ENCODE measurements at regions not wholly inside any gene's neighbourhood (a gene's known extent, or its start where the extent isn't known, plus 50 kb on each side); places are given as distances from the start of the nearest gene placed in this dataset.

DNA sequence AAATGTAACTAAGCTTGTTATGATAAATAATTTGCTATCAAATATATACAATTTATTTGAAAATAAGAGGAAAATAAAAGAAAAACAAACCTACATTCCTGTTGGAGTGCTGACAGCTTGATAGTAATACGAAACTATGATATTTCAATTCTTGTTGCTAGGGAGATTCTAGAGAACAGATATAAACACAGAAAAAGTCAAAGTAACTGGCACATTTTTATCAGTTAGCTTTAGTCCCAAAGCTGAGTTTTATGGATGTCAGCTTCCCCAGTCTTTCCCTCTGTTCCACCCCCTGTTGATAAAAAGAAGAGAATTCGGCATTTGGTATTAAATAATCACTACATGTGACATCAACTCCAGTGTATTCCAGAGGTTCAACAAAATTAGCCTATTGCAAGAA lies 1134.0 kb downstream of the XPNPEP1 start:
- TF ChIP-seq, protein P1, sequence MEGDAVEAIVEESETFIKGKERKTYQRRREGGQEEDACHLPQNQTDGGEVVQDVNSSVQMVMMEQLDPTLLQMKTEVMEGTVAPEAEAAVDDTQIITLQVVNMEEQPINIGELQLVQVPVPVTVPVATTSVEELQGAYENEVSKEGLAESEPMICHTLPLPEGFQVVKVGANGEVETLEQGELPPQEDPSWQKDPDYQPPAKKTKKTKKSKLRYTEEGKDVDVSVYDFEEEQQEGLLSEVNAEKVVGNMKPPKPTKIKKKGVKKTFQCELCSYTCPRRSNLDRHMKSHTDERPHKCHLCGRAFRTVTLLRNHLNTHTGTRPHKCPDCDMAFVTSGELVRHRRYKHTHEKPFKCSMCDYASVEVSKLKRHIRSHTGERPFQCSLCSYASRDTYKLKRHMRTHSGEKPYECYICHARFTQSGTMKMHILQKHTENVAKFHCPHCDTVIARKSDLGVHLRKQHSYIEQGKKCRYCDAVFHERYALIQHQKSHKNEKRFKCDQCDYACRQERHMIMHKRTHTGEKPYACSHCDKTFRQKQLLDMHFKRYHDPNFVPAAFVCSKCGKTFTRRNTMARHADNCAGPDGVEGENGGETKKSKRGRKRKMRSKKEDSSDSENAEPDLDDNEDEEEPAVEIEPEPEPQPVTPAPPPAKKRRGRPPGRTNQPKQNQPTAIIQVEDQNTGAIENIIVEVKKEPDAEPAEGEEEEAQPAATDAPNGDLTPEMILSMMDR (conservative IDR thresholded peaks at IDR 0.05; ENCODE audit: low read length), result no peak
- TF ChIP-seq EZH2phosphoT487 (IDR thresholded peaks at IDR 0.05; ENCODE audit: borderline replicate concordance), result no peak

All from Loucy (cell line).